PC-3 (cell line): ENCODE measurements at regions not wholly inside any gene's neighbourhood (a gene's known extent, or its start where the extent isn't known, plus 50 kb on each side); places are given as distances from the start of the nearest gene placed in this dataset.

Experiments
- ATAC-seq: fragments of 200-7000 bp; cut with Tn5 transposase; 2 replicates; pipeline ENCODE4 v1.9.1; 2020; ENCODE audit warnings: mild to moderate bottlenecking, moderate library complexity
- BruUV-seq: library from RNA; stranded (reverse); fragments of 400-500 nt; replicated peaks from 2 replicates; lab custom pipeline; 2021; lab: Mats Ljungman, UMichigan
- CTCF ChIA-PET: fragments of 300-600 bp; sonication (Branson Sonifier 250); formaldehyde crosslinking; loops from one replicate; lab custom pipeline; 2022; ENCODE audit warnings: antibody characterized with exemption; lab: Charles Lee
- POLR2A ChIA-PET: fragments of 300-600 bp; sonication (Branson Sonifier 250); formaldehyde crosslinking; loops from one replicate; lab custom pipeline; 2022; ENCODE audit warnings: antibody characterized with exemption; ENCODE audit not compliant: unreplicated experiment; lab: Charles Lee
- DNase-seq: peaks from one replicate; pipeline ENCODE4 v3.0.0-alpha.2; 2015
- H2AFZ ChIP-seq: fragments of 300-600 bp; sonication (generic); 2 replicates; pipeline ENCODE4 v1.6.0; 2016; ENCODE audit warnings: antibody characterized with exemption, low read length
- H3F3A ChIP-seq: fragments of 300-600 bp; sonication (generic); one replicate; pipeline ENCODE4 v1.6.0; 2017; ENCODE audit warnings: antibody characterized with exemption, low read length, control low read depth, mild to moderate bottlenecking; ENCODE audit not compliant: unreplicated experiment
- H3K27ac ChIP-seq: fragments of 300-600 bp; sonication (generic); 2 replicates; pipeline ENCODE4 v1.5.1; 2016; ENCODE audit warnings: mild to moderate bottlenecking, low read length
- H3K27me3 ChIP-seq: fragments of 300-600 bp; sonication (generic); 2 replicates; pipeline ENCODE4 v1.6.1; 2016; ENCODE audit warnings: low read length, mixed read lengths
- H3K36me3 ChIP-seq: fragments of 300-600 bp; sonication (generic); 2 replicates; pipeline ENCODE4 v1.6.1; 2016; ENCODE audit warnings: low read depth, mixed run types, low read length, mixed read lengths
- H3K4me1 ChIP-seq: fragments of 300-600 bp; sonication (generic); 2 replicates; pipeline ENCODE4 v1.5.1; 2016; ENCODE audit warnings: low read length; ENCODE audit not compliant: insufficient read depth
- H3K4me2 ChIP-seq: fragments of 300-600 bp; sonication (generic); 2 replicates; pipeline ENCODE4 v1.6.0; 2016; ENCODE audit warnings: low read length
- H3K4me3 ChIP-seq: fragments of 300-600 bp; sonication (generic); 2 replicates; pipeline ENCODE4 v1.5.1; 2016; ENCODE audit warnings: mild to moderate bottlenecking, low read length, mixed read lengths
- H3K79me2 ChIP-seq: fragments of 300-600 bp; sonication (generic); 2 replicates; pipeline ENCODE4 v1.6.1; 2017; ENCODE audit warnings: low read length, mixed read lengths
- H3K9ac ChIP-seq: fragments of 300-600 bp; sonication (generic); 2 replicates; pipeline ENCODE4 v1.6.0; 2016; ENCODE audit warnings: mild to moderate bottlenecking, low read length
- H3K9me2 ChIP-seq: fragments of 300-600 bp; sonication (generic); replicated peaks from 2 replicates; pipeline ENCODE4 v1.6.1; 2016; ENCODE audit warnings: mixed run types, low read length, mixed read lengths
- H3K9me3 ChIP-seq: fragments of 300-600 bp; sonication (generic); 2 replicates; pipeline ENCODE4 v1.6.1; 2016; ENCODE audit warnings: low read length, mixed read lengths
- H4K20me1 ChIP-seq: fragments of 300-600 bp; sonication (generic); 2 replicates; pipeline ENCODE4 v1.6.1; 2016; ENCODE audit warnings: low read length, mixed read lengths
- CTCF ChIP-seq: fragments of 300-600 bp; sonication (generic); conservative IDR thresholded peaks from 2 replicates; pipeline ENCODE4 v1.5.1; 2017; ENCODE audit warnings: antibody characterized with exemption, low read depth, mild to moderate bottlenecking, low read length
- EZH2 ChIP-seq: fragments of 300-600 bp; sonication (generic); IDR thresholded peaks from one replicate; pipeline ENCODE4 v1.6.1; 2017; ENCODE audit warnings: antibody characterized with exemption, mild to moderate bottlenecking, low read length; ENCODE audit not compliant: unreplicated experiment
- EZH2phosphoT487 ChIP-seq: fragments of 300-600 bp; sonication (generic); IDR thresholded peaks from 2 replicates; pipeline ENCODE4 v1.6.1; 2018; ENCODE audit warnings: mild to moderate bottlenecking, antibody characterized with exemption, low read length, borderline replicate concordance
- intact Hi-C: fragments of 100-400 bp; cut with micrococcal nuclease; formaldehyde crosslinking; loops from 2 replicates; pipeline ENCODE4 v1.9.0; 2023

DNA sequence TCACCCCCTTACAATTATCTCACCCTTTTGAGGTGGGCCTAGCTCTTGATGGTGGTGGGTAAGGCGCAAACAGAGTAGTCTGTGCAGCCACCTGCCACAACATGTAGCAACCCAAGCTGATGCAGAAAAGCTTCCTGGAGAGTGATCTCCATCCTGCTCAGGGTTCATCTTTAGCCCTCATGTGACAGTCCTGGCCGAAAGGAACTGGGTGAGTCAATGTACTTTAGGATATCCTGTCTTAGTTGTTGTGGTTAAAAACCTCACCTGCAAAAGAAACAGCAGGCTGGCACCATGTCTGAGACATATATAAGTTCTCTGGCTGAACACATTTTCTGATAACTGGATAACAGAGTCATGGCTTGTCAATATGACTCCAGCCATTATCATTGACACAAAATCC lies 183.5 kb upstream of the CPHXL start:
- TF ChIP-seq EZH2phosphoT487: no peak
- TF ChIP-seq EZH2: no peak
- no peak for TF ChIP-seq CTCF
- Histone ChIP-seq H3F3A (no peaks in the 10 kb centered on the region), H3K4me2 (no peak overlapping the region), H4K20me1 (no peaks in the 10 kb centered on the region), H3K9me2 (no peaks in the 10 kb centered on the region), H2AFZ (no peak overlapping the region), H3K4me1 (no peaks in the 10 kb centered on the region), H3K27me3 (peaks cover 45% of the 10 kb centered on the region), H3K79me2 (no peaks in the 10 kb centered on the region), H3K4me3 (no peak overlapping the region), H3K27ac (no peak overlapping the region), H3K9me3 (no peaks in the 10 kb centered on the region), H3K36me3 (no peaks in the 10 kb centered on the region), H3K9ac (no peak overlapping the region)
- ATAC-seq (no peak), DNase-seq (no peak)
- BruUV-seq: no TSS peak
- POLR2A ChIA-PET: no interaction called here
- intact Hi-C loops: no loop called here
- CTCF ChIA-PET: no interaction called here

GRCh38 chr16:75911896-75912295 lies 185.6 kb upstream of the CPHXL start:
- H3K27me3 ChIP-seq: peaks cover 62% of the 10 kb centered on the region
- no peaks in the 10 kb centered on the region for H3K36me3 ChIP-seq
- H3K9ac ChIP-seq: no peak overlapping the region
- POLR2A ChIA-PET: no interaction called here
- no peaks in the 10 kb centered on the region for H3K9me2 ChIP-seq
- ATAC-seq: no peak
- H2AFZ ChIP-seq: no peak overlapping the region
- no peaks in the 10 kb centered on the region for H3K9me3 ChIP-seq
- no peak overlapping the region for H3K4me3 ChIP-seq
- H3K27ac ChIP-seq: no peak overlapping the region
- H3K79me2 ChIP-seq: no peaks in the 10 kb centered on the region
- intact Hi-C loops: no loop called here
- no peaks in the 10 kb centered on the region for H3K4me1 ChIP-seq
- CTCF ChIA-PET: no interaction called here
- H3F3A ChIP-seq: no peaks in the 10 kb centered on the region
- BruUV-seq: no TSS peak
- no peaks in the 10 kb centered on the region for H4K20me1 ChIP-seq
- no peak for DNase-seq
- H3K4me2 ChIP-seq: no peak overlapping the region
- no peak for TF ChIP-seq EZH2

GRCh38 chr16:75913958-75914357 lies 187.7 kb upstream of the CPHXL start:
- peaks cover 47% of the 10 kb centered on the region for H3K27me3 ChIP-seq
- no TSS peak for BruUV-seq
- H3K79me2 ChIP-seq: no peaks in the 10 kb centered on the region
- no peak for DNase-seq
- no peaks in the 10 kb centered on the region for H3K36me3 ChIP-seq
- TF ChIP-seq EZH2phosphoT487: no peak
- no peak for TF ChIP-seq CTCF
- TF ChIP-seq EZH2: no peak
- no peak overlapping the region for H3K27ac ChIP-seq
- no peaks in the 10 kb centered on the region for H3F3A ChIP-seq
- no peak for ATAC-seq
- intact Hi-C loops: no loop called here
- no peak overlapping the region for H3K4me2 ChIP-seq
- H3K4me3 ChIP-seq: no peak overlapping the region
- no peak overlapping the region for H3K9ac ChIP-seq
- ChIA-PET POLR2A (no interaction called here), CTCF (no interaction called here)
- H3K9me2 ChIP-seq: no peaks in the 10 kb centered on the region
- H3K9me3 ChIP-seq: no peaks in the 10 kb centered on the region
- H3K4me1 ChIP-seq: no peaks in the 10 kb centered on the region
- no peaks in the 10 kb centered on the region for H4K20me1 ChIP-seq
- H2AFZ ChIP-seq: no peak overlapping the region
